ENCODE measurements at regions not wholly inside any gene's neighbourhood (a gene's known extent, or its start where the extent isn't known, plus 50 kb on each side); places are given as distances from the start of the nearest gene placed in this dataset.

GRCh38 chr6:23365732-23366131 is 760.3 kb upstream of the NRSN1 start:
- RAD21 ChIA-PET (ENCODE audit: low non-redundant PET in 1 of 2, low total read pairs in 2 of 2, uncharacterized antibody in 2 of 2, unreplicated experiment in 2 of 2), result no interaction called here
- ATAC-seq (no peak), DNase-seq (ENCODE audit: low read depth, low spot score) (no peak)
- Histone ChIP-seq H3K79me2 (ENCODE audit: insufficient read depth, low read length) (no peaks in the 10 kb centered on the region), H3K4me3 (replicated peaks in 1 of 2; ENCODE audit: low read depth in 1 of 2, low read length in 2 of 2) (no peak overlapping the region), H3K9me2 (ENCODE audit: insufficient read depth) (no peaks in the 10 kb centered on the region), H3K9ac (ENCODE audit: low read length) (no peak overlapping the region), H3K4me2 (ENCODE audit: low read length) (no peak overlapping the region), H3K4me1 (ENCODE audit: control insufficient read depth in 1 of 2, insufficient read depth in 2 of 2, low read length in 2 of 2) (no peaks in the 10 kb centered on the region), H3K27ac (ENCODE audit: low read depth, low read length) (no peak overlapping the region), H3K27me3 (ENCODE audit: insufficient read depth, low read length) (no peaks in the 10 kb centered on the region), H3K9me3 (ENCODE audit: control insufficient read depth in 1 of 2, insufficient read depth in 1 of 2, low read depth in 1 of 2, low read length in 2 of 2) (peaks cover 5 to 10% of the 10 kb centered on the region in 2 experiments; a peak in 1 of 4 replicates), H3K36me3 (ENCODE audit: control insufficient read depth in 1 of 2, insufficient read depth in 2 of 2, low read length in 2 of 2) (no peaks in the 10 kb centered on the region), H4K20me1 (ENCODE audit: insufficient read depth) (no peaks in the 10 kb centered on the region), H2AFZ (ENCODE audit: low read depth, low read length, poor library complexity, severe bottlenecking) (no peak overlapping the region)
- TF ChIP-seq YY1 (IDR thresholded peaks at IDR 0.05; ENCODE audit: extremely low read depth, insufficient replicate concordance, low read depth, low read length) (no peak), ATF3 (IDR thresholded peaks at IDR 0.05) (no peak), TCF7L2 (IDR thresholded peaks at IDR 0.05; ENCODE audit: borderline replicate concordance, extremely low read depth, insufficient read depth, insufficient read length) (no peak), MAX (IDR thresholded peaks at IDR 0.05) (no peak), CTCF (IDR thresholded peaks at IDR 0.05 in 2 of 3, conservative IDR thresholded peaks at IDR 0.05 in 1 of 3; ENCODE audit: borderline replicate concordance in 1 of 3, insufficient read depth in 1 of 3, low read depth in 2 of 3, low read length in 2 of 3) (no peak), CEBPB (IDR thresholded peaks at IDR 0.05; ENCODE audit: low read depth) (no peak), SRF (IDR thresholded peaks at IDR 0.05; ENCODE audit: low read depth) (no peak), CBX3 (IDR thresholded peaks at IDR 0.05; ENCODE audit: low read depth) (no peak), REST (IDR thresholded peaks at IDR 0.05; ENCODE audit: low read depth) (no peak), EZH2phosphoT487 (IDR thresholded peaks at IDR 0.05; ENCODE audit: borderline replicate concordance) (no peak), POLR2AphosphoS5 (IDR thresholded peaks at IDR 0.05; ENCODE audit: low read depth, low read length) (no peak), JUND (IDR thresholded peaks at IDR 0.05) (no peak), SP1 (IDR thresholded peaks at IDR 0.05; ENCODE audit: low read depth) (no peak), ZNF274 (IDR thresholded peaks at IDR 0.05; ENCODE audit: low read depth, low read length) (no peak), EGR1 (IDR thresholded peaks at IDR 0.05; ENCODE audit: low read depth) (no peak), SIN3A (IDR thresholded peaks at IDR 0.05; ENCODE audit: low read depth) (no peak), ZFX (IDR thresholded peaks at IDR 0.05) (no peak), RAD21 (IDR thresholded peaks at IDR 0.05; ENCODE audit: low read depth) (no peak), POLR2A (IDR thresholded peaks at IDR 0.05; ENCODE audit: borderline replicate concordance, extremely low read depth, insufficient read depth, insufficient read length) (no peak), ZBTB33 (IDR thresholded peaks at IDR 0.05; ENCODE audit: extremely low read depth, insufficient replicate concordance, low read length) (no peak)
- no TSS peak for BruUV-seq (replicated peaks)
- POLR2A ChIA-PET, result no interaction called here
- CTCF ChIA-PET, result no interaction called here
- intact Hi-C loops (cut with micrococcal nuclease), result no loop called here
